Testis (tissue), 2 donors: ENCODE measurements at regions not wholly inside any gene's neighbourhood (a gene's known extent, or its start where the extent isn't known, plus 50 kb on each side); places are given as distances from the start of the nearest gene placed in this dataset.

ENCODE experiments used
- DNase-seq: peaks from one replicate; pipeline ENCODE4 v3.0.0-alpha.2; 2019
- H3K27ac ChIP-seq, 2 donors: fragments of 200-600 bp; sonication (generic); one replicate each; pipeline ENCODE4 v1.5.1; 2019
- H3K27me3 ChIP-seq: fragments of 200-600 bp; sonication (generic); one replicate; pipeline ENCODE4 v1.5.1; 2019
- H3K36me3 ChIP-seq: fragments of 200-600 bp; sonication (generic); one replicate; pipeline ENCODE4 v1.5.1; 2017; ENCODE audit warnings: low read depth; ENCODE audit errors: missing control alignments
- H3K4me1 ChIP-seq: fragments of 200-600 bp; sonication (generic); one replicate; pipeline ENCODE4 v1.5.1; 2019
- H3K4me3 ChIP-seq, 2 donors: fragments of 200-600 bp; sonication (generic); one replicate each; pipeline ENCODE4 v1.5.1; 2017 to 2019
- H3K9me3 ChIP-seq: fragments of 200-600 bp; sonication (generic); one replicate; pipeline ENCODE4 v1.5.1; 2017
- POLR2A ChIP-seq: fragments of 450-650 bp; IDR thresholded peaks from one replicate; pipeline ENCODE4 v1.6.1; 2017; ENCODE audit warnings: antibody characterized with exemption, mild to moderate bottlenecking, moderate library complexity
- WGBS, 2 donors: methylation state at CpG; one replicate each; pipeline ENCODE4 v1.1.5; 2018; 5-methylcytosine and 5-hydroxymethylcytosine counted together
- intact Hi-C: fragments of 100-400 bp; cut with DNase I; formaldehyde crosslinking; loops from one replicate; pipeline ENCODE4 v1.15.1; 2023; ENCODE audit warnings: low total_unique reads
- TF ChIP-seq, protein P1 (sequence below), 3 experiments: fragments of 450-650 bp in 2 of 3; fragments of 200-600 bp in 1 of 3; sonication (generic) in 1 of 3; IDR thresholded peaks; one replicate each; pipeline ENCODE4 v1.5.1; 2016 to 2019; ENCODE audit warnings: antibody characterized with exemption in 3 of 3, mild to moderate bottlenecking in 2 of 3, moderate library complexity in 1 of 3

DNA sequence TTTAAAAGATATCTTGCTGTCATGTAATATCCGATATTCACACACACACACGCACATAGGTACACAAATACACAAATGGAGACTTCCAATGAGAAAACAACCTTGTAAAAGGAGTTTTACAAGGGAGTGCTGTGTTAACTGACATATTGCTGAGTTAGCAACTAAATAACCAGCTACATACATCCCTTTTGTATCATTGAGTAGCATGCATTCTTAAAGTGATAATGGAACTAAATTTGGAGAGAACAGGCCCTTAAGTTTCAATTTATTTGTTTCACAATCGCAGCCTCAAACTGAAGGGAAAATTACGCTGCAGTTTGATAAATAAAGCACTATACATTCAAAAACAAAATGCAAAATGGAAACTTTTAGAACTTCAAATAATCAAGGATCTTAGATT is 1046.0 kb upstream of the NR2F2 start:
- Histone ChIP-seq H3K9me3 (no peaks in the 10 kb centered on the region), H3K4me3 (no peak overlapping the region), H3K27me3 (no peaks in the 10 kb centered on the region), H3K4me1 (peaks cover 20% of the 10 kb centered on the region), H3K36me3 (no peaks in the 10 kb centered on the region), H3K27ac (peak overlapping the region in 1 of 2 donors; percentile 43)
- 73 to 83% methylated on average over 4 of the region's 4 CpGs for WGBS, 2 donors
- intact Hi-C loops, result no loop called here
- TF ChIP-seq, protein P1, sequence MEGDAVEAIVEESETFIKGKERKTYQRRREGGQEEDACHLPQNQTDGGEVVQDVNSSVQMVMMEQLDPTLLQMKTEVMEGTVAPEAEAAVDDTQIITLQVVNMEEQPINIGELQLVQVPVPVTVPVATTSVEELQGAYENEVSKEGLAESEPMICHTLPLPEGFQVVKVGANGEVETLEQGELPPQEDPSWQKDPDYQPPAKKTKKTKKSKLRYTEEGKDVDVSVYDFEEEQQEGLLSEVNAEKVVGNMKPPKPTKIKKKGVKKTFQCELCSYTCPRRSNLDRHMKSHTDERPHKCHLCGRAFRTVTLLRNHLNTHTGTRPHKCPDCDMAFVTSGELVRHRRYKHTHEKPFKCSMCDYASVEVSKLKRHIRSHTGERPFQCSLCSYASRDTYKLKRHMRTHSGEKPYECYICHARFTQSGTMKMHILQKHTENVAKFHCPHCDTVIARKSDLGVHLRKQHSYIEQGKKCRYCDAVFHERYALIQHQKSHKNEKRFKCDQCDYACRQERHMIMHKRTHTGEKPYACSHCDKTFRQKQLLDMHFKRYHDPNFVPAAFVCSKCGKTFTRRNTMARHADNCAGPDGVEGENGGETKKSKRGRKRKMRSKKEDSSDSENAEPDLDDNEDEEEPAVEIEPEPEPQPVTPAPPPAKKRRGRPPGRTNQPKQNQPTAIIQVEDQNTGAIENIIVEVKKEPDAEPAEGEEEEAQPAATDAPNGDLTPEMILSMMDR (IDR thresholded peaks at IDR 0.05), result no peak
- TF ChIP-seq POLR2A, result no peak
- DNase-seq, result no peak

GRCh38 chr15:95284933-95285421 is 1045.5 kb upstream of the NR2F2 start:
- DNase-seq, result no peak
- intact Hi-C loops, result no loop called here

GRCh38 chr15:95286352-95286880 is 1044.1 kb upstream of the NR2F2 start:
- no peaks in the 10 kb centered on the region for H3K9me3 ChIP-seq
- H3K36me3 ChIP-seq, result no peaks in the 10 kb centered on the region
- TF ChIP-seq, protein P1 (IDR thresholded peaks at IDR 0.05), result no peak
- no peak for TF ChIP-seq POLR2A
- intact Hi-C loops, result no loop called here
- no peak overlapping the region for H3K4me3 ChIP-seq
- no peaks in the 10 kb centered on the region for H3K27me3 ChIP-seq
- no peak for DNase-seq
- H3K4me1 ChIP-seq, result peaks cover 21% of the 10 kb centered on the region
- WGBS, 2 donors, result 43 to 57% methylated on average over 10 of the region's 10 CpGs
- H3K27ac ChIP-seq, result peak overlapping the region; percentile 52 to 91

More at GRCh38 chr15:95284933-95285421, 1045.5 kb upstream of the NR2F2 start:
- Histone ChIP-seq H3K9me3 (no peaks in the 10 kb centered on the region), H3K27me3 (no peaks in the 10 kb centered on the region), H3K36me3 (no peaks in the 10 kb centered on the region), H3K4me3 (no peak overlapping the region), H3K4me1 (peaks cover 18% of the 10 kb centered on the region), H3K27ac (peak overlapping the region in 1 of 2 donors; percentile 43)
- WGBS, 2 donors, result 24% methylated on average over 3 of the region's 3 CpGs
- TF ChIP-seq, protein P1 (IDR thresholded peaks at IDR 0.05), result peak in 1 of 3 experiments; percentile 10
- no peak for TF ChIP-seq POLR2A

GRCh38 chr15:95287720-95288103 is 1042.8 kb upstream of the NR2F2 start:
- intact Hi-C loops, result no loop called here
- TF ChIP-seq POLR2A, result no peak
- TF ChIP-seq, protein P1 (IDR thresholded peaks at IDR 0.05), result no peak
- Histone ChIP-seq H3K27me3 (no peaks in the 10 kb centered on the region), H3K27ac (peak overlapping the region; percentile 52 to 91), H3K4me3 (no peak overlapping the region), H3K4me1 (peaks cover 18% of the 10 kb centered on the region), H3K9me3 (no peaks in the 10 kb centered on the region), H3K36me3 (no peaks in the 10 kb centered on the region)
- no peak for DNase-seq
- WGBS, 2 donors, result 54 to 62% methylated on average over 9 of the region's 9 CpGs

DNA sequence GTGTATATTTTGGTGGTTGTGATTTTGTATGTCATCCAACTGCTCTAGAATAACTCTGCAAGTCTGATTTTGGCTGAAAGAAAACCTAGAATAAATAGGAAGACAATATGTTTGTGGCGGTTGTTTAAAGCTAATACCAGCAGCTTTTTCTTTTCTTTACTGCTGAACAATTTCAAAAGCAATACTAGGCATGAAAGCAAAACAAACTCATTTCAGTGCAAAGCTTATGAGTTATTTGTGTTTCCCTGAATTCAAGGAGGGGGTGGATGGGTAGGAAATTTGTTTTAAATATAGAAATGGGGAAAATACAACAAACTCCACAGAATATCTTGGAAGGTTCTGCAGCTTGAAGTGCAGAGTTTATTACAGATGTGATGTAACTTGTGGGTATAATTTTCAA is 1041.9 kb upstream of the NR2F2 start:
- Histone ChIP-seq H3K4me1 (peaks cover 25% of the 10 kb centered on the region), H3K36me3 (no peaks in the 10 kb centered on the region), H3K27me3 (no peaks in the 10 kb centered on the region), H3K4me3 (no peak overlapping the region), H3K27ac (peak overlapping the region; percentile 10 to 91), H3K9me3 (no peaks in the 10 kb centered on the region)
- TF ChIP-seq, protein P1 (IDR thresholded peaks at IDR 0.05), result no peak
- no peak for TF ChIP-seq POLR2A
- no peak for DNase-seq
- WGBS, 2 donors, result 79 to 82% methylated on average over 1 of the region's 1 CpG
- intact Hi-C loops, result no loop called here
